ENCODE measurements at regions not wholly inside any gene's neighbourhood (a gene's known extent, or its start where the extent isn't known, plus 50 kb on each side); places are given as distances from the start of the nearest gene placed in this dataset.

DNA sequence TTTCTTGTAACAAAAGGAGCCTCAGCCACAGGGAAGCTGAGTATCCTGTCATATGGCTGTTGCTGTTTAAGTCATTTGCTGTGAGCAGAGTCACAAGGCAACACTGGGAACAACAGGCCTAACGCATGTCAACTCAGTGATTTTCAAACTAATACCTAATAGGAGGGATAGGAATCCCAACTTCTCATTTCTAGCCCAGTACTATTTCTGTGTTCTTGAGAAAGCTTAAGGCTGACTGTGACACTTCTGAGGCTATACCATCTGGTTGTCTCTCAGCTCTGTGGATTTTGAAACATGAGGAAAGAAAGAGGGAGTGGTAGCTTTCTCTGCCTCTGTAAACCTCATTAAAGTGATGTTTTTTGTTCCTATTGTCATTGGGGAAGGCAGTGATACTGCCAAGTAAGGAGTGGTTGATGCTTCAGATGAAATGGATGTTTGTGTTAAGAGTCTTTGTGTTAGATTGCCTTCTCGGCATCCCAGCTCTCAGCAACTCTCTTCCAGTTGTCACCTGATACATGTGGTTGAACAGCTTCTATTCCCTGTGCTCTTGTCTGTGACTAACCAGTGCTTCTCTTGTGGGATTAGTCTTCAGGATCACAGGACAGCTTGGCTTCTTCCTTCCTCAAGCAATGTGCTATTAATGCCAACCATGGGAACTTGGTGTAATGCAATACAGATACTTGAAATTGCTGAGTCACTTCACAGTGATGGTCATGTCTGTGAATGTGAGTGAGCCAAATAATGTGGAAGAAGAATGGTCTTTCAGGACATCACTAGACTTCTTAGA, 166.8 kb upstream of the IVNS1ABP start (continued):
- TF ChIP-seq E2F6 (IDR thresholded peaks at IDR 0.05; ENCODE audit: borderline replicate concordance, low read depth) (no peak), CHD4 (IDR thresholded peaks at IDR 0.05; ENCODE audit: borderline replicate concordance) (no peak), MAFK (IDR thresholded peaks at IDR 0.05; ENCODE audit: partially characterized antibody) (peak; percentile 99), SMC3 (IDR thresholded peaks at IDR 0.05) (no peak), HOXB13 (CRISPR knock-in tag; IDR thresholded peaks at IDR 0.05; ENCODE audit: low read depth) (no peak), EP300 (IDR thresholded peaks at IDR 0.05) (no peak), HEYL (CRISPR knock-in tag; IDR thresholded peaks at IDR 0.05) (no peak), FOXS1 (CRISPR knock-in tag; IDR thresholded peaks at IDR 0.05) (no peak), GATA3 (IDR thresholded peaks at IDR 0.05; ENCODE audit: borderline replicate concordance) (no peak)

DNA sequence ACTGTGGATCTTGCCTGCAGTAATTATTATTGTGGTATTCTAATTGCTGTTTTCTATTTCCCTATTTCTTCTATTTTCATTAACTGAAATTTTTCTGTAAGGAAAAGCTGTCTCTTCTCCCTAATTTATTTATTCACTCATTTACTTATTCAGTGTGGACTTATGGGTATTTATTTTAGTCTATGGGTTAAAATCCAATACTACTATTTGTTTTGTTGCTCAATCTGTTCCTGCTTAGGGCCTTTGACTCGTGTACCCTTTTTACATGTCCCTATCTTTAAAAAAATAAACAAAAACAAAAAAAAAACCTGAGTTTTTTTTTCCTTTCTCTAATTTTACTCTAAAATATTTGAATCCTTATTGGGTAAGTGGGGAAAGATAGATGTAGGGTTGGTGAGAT, 166.2 kb upstream of the IVNS1ABP start:
- ATAC-seq (no peak), DNase-seq (ENCODE audit: low read depth in 1 of 2, low spot score in 1 of 2) (no peak), FAIRE-seq (no peak)
- Histone ChIP-seq H3K27ac (peak overlapping the region; percentile 75 to 79), H3K4me2 (peak overlapping the region; percentile 15; the same call in 1 of the 3 replicates), H3K4me1 (peaks cover 21% of the 10 kb centered on the region), H3K9me3 (no peaks in the 10 kb centered on the region; the same call in 2 of the 3 replicates), H3K4me3 (no peak overlapping the region)
- 72% methylated on average over 1 of the region's 1 CpG for WGBS (ENCODE audit: missing lambda C conversion rate)
- TF ChIP-seq MYC (IDR thresholded peaks at IDR 0.05; ENCODE audit: borderline replicate concordance, low read length) (no peak), HEYL (CRISPR knock-in tag; IDR thresholded peaks at IDR 0.05) (no peak), ZC3H11A (IDR thresholded peaks at IDR 0.05) (no peak), CHD2 (IDR thresholded peaks at IDR 0.05; ENCODE audit: low read length, partially characterized antibody) (no peak)
- TF ChIP-seq, protein P1, sequence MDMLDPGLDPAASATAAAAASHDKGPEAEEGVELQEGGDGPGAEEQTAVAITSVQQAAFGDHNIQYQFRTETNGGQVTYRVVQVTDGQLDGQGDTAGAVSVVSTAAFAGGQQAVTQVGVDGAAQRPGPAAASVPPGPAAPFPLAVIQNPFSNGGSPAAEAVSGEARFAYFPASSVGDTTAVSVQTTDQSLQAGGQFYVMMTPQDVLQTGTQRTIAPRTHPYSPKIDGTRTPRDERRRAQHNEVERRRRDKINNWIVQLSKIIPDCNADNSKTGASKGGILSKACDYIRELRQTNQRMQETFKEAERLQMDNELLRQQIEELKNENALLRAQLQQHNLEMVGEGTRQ (IDR thresholded peaks at IDR 0.05), result no peak
- CTCF ChIA-PET, result interaction anchor here (0.6 to 1.1 kb wide), 2 partner anchors 10 to 67 kb away, joined by 3 read pairs; no protein-coding TSS in a partner anchor
- POLR2A ChIA-PET, result interaction anchor here (0.5 to 0.7 kb wide), 2 partner anchors 14 to 99 kb away, joined by 3 to 6 read pairs; no protein-coding TSS in a partner anchor

DNA sequence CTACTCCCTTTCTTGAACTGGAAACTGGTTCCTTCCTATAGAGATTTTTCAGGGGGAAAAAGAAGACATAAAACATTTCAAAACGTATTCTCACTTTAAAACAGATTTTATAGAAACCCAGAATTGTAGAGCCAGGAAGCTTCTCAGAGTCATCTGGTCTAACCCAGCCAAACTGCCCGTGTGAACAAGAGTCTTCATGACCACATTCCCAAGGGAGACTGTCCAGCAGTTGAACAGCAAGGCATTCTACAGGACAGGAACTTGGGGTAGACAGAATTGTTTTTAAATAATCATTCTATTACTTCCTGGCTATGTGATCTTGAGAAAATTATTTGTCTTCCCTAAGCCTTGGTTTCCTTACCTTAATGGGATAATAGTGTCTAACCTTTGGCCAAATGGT, 163.5 kb upstream of the IVNS1ABP start:
- Histone ChIP-seq H3K9me3 (no peaks in the 10 kb centered on the region; the same call in 2 of the 3 replicates), H3K4me2 (no peak overlapping the region), H3K4me1 (peaks cover 20% of the 10 kb centered on the region), H3K27ac (no peak overlapping the region), H3K4me3 (no peak overlapping the region)
- ATAC-seq (no peak), FAIRE-seq (no peak), DNase-seq (ENCODE audit: low read depth in 1 of 2, low spot score in 1 of 2) (no peak)
- TF ChIP-seq RARB (CRISPR knock-in tag; IDR thresholded peaks at IDR 0.05), result no peak
- no peak for TF ChIP-seq JUNB (IDR thresholded peaks at IDR 0.05)
- TF ChIP-seq RAD21 (conservative IDR thresholded peaks at IDR 0.05 in 1 of 2, IDR thresholded peaks at IDR 0.05 in 1 of 2), result no peak
- no peak for TF ChIP-seq CHD4 (IDR thresholded peaks at IDR 0.05; ENCODE audit: borderline replicate concordance)
- no peak for TF ChIP-seq BCL3 (IDR thresholded peaks at IDR 0.05)
- TF ChIP-seq SREBF2 (IDR thresholded peaks at IDR 0.05), result no peak
- TF ChIP-seq, protein P2, sequence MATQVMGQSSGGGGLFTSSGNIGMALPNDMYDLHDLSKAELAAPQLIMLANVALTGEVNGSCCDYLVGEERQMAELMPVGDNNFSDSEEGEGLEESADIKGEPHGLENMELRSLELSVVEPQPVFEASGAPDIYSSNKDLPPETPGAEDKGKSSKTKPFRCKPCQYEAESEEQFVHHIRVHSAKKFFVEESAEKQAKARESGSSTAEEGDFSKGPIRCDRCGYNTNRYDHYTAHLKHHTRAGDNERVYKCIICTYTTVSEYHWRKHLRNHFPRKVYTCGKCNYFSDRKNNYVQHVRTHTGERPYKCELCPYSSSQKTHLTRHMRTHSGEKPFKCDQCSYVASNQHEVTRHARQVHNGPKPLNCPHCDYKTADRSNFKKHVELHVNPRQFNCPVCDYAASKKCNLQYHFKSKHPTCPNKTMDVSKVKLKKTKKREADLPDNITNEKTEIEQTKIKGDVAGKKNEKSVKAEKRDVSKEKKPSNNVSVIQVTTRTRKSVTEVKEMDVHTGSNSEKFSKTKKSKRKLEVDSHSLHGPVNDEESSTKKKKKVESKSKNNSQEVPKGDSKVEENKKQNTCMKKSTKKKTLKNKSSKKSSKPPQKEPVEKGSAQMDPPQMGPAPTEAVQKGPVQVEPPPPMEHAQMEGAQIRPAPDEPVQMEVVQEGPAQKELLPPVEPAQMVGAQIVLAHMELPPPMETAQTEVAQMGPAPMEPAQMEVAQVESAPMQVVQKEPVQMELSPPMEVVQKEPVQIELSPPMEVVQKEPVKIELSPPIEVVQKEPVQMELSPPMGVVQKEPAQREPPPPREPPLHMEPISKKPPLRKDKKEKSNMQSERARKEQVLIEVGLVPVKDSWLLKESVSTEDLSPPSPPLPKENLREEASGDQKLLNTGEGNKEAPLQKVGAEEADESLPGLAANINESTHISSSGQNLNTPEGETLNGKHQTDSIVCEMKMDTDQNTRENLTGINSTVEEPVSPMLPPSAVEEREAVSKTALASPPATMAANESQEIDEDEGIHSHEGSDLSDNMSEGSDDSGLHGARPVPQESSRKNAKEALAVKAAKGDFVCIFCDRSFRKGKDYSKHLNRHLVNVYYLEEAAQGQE (IDR thresholded peaks at IDR 0.05), result no peak
- no peak for TF ChIP-seq CHD2 (IDR thresholded peaks at IDR 0.05; ENCODE audit: low read length, partially characterized antibody)
- TF ChIP-seq EHMT2 (IDR thresholded peaks at IDR 0.05; ENCODE audit: low read depth), result no peak
- no peak for TF ChIP-seq FOSL2 (IDR thresholded peaks at IDR 0.05)
- no peak for TF ChIP-seq FOSL2 (CRISPR knock-in tag; IDR thresholded peaks at IDR 0.05)
- TF ChIP-seq CEBPB (IDR thresholded peaks at IDR 0.05), result no peak
- no peak for TF ChIP-seq TP53 (CRISPR knock-in tag; IDR thresholded peaks at IDR 0.05)
- TF ChIP-seq CBX2 (IDR thresholded peaks at IDR 0.05; ENCODE audit: borderline replicate concordance, low read depth), result no peak
- no peak for TF ChIP-seq FOXS1 (CRISPR knock-in tag; IDR thresholded peaks at IDR 0.05)
- TF ChIP-seq POLR2A (IDR thresholded peaks at IDR 0.05; ENCODE audit: low read length), result no peak
- no peak for TF ChIP-seq JUN (IDR thresholded peaks at IDR 0.05)
- TF ChIP-seq TFCP2L1 (CRISPR knock-in tag; IDR thresholded peaks at IDR 0.05), result no peak
- TF ChIP-seq BHLHE40 (IDR thresholded peaks at IDR 0.05; ENCODE audit: low read depth, low read length), result no peak
- TF ChIP-seq HEYL (CRISPR knock-in tag; IDR thresholded peaks at IDR 0.05), result no peak
- 43% methylated on average over 2 of the region's 2 CpGs for WGBS (ENCODE audit: missing lambda C conversion rate)
- CTCF ChIA-PET, result no interaction called here
- POLR2A ChIA-PET, result no interaction called here
